HepG2 (cell line): ENCODE measurements at regions not wholly inside any gene's neighbourhood (a gene's known extent, or its start where the extent isn't known, plus 50 kb on each side); places are given as distances from the start of the nearest gene placed in this dataset.
A peak's percentile ranks its signal among the peaks of the same experiment; 100 is the strongest.

Experiments used
- GATAD2A ChIP-seq: IDR thresholded peaks from 2 replicates; pipeline ENCODE4 v1.6.1; 2016
- HNRNPH1 ChIP-seq: fragments of 200-400 bp; formaldehyde crosslinking; optimal IDR thresholded peaks from 2 replicates; pipeline ENCODE3; 2017; ENCODE audit warnings: mild to moderate bottlenecking, low read depth, low read length
- MLLT10 ChIP-seq: sonication (generic); formaldehyde crosslinking; IDR thresholded peaks from 2 replicates; pipeline ENCODE4 v1.4.0; 2020; ENCODE audit warnings: missing genetic modification reagents
- ZBTB2 ChIP-seq: sonication (generic); formaldehyde crosslinking; IDR thresholded peaks from 2 replicates; pipeline ENCODE4 v1.8.0; 2022; ENCODE audit warnings: low read depth, missing genetic modification reagents
- ZNF501 ChIP-seq: sonication (generic); formaldehyde crosslinking; IDR thresholded peaks from 2 replicates; pipeline ENCODE4 v1.5.1; 2020; ENCODE audit warnings: mild to moderate bottlenecking, moderate library complexity, missing genetic modification reagents
- ZNF549 ChIP-seq: sonication (generic); formaldehyde crosslinking; IDR thresholded peaks from 2 replicates; pipeline ENCODE4 v1.5.0; 2020; ENCODE audit warnings: missing genetic modification reagents
- ZNF704 ChIP-seq: sonication (generic); formaldehyde crosslinking; IDR thresholded peaks from 2 replicates; pipeline ENCODE4 v1.8.1; 2023; ENCODE audit warnings: mild to moderate bottlenecking, inconsistent platforms, moderate library complexity, missing genetic modification reagents, borderline replicate concordance
- ZNF878 ChIP-seq: sonication (generic); formaldehyde crosslinking; IDR thresholded peaks from 2 replicates; pipeline ENCODE4 v1.8.1; 2023; ENCODE audit warnings: mild to moderate bottlenecking, missing genetic modification reagents, moderate library complexity
- TF ChIP-seq, protein P1 (sequence below): sonication (generic); formaldehyde crosslinking; IDR thresholded peaks from 2 replicates; pipeline ENCODE4 v1.5.1; 2020; ENCODE audit warnings: mild to moderate bottlenecking, missing genetic modification reagents, borderline replicate concordance
- TF ChIP-seq, protein P2 (sequence below): sonication (generic); formaldehyde crosslinking; IDR thresholded peaks from 2 replicates; pipeline ENCODE4 v1.5.1; 2020; ENCODE audit warnings: missing genetic modification reagents, mild to moderate bottlenecking, borderline replicate concordance
- TF ChIP-seq, protein P3 (sequence below): sonication (generic); formaldehyde crosslinking; IDR thresholded peaks from 2 replicates; pipeline ENCODE4 v1.8.1; 2023; ENCODE audit warnings: mild to moderate bottlenecking, missing genetic modification reagents
- TF ChIP-seq, protein P4 (sequence below): IDR thresholded peaks from 2 replicates; pipeline ENCODE4 v1.6.1; 2018; ENCODE audit warnings: missing genetic modification reagents, mild to moderate bottlenecking, missing compliant biosample characterization

DNA sequence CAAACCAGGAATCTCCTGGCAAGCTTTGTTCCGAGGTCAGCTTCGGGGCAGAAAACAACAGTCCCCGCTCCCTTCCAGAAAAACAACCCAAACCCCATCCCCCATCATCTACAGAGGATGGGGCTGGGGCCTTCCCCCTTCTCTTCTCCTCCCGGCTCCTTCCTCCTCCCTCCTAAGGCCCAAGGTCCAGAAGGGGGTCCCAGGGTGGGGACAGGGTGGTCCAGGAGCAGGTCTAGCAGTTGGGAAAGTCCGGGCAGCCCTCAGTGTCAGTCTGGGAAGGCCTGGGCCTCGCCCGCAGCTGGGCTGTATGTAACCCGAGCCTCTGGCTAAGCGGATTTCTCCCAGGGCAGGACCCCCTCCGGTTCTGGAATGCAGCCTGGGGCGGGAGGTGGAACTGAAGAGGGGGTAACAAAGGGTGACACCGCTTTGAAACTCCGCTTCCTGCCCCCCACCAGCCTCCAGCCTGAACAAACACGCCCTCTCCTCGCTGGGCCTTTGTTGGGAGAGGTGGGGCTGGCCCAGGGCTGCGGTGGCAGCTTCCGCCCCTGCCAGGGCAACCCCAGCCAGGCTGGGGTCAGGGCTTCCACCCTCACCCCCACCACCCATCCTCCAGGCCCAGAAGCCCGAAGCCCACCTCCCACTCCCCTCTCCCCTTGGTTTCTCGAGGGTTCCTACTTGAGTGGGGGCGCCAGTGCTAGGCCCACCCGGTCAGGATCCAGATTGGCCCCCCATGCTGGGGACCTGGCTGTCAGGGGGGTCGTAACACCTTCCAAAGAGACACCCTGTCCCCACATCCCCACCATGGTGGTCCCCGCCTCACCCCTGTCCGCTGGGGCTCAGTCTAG lies 63.5 kb downstream of the C9orf50 start (continued):
- TF ChIP-seq ZBTB2 = no peak
- no peak for TF ChIP-seq MLLT10
- TF ChIP-seq GATAD2A (CRISPR knock-in tag) = peak; percentile 98
- peak; percentile 95 for TF ChIP-seq ZNF878 (CRISPR knock-in tag)
- TF ChIP-seq, protein P1, sequence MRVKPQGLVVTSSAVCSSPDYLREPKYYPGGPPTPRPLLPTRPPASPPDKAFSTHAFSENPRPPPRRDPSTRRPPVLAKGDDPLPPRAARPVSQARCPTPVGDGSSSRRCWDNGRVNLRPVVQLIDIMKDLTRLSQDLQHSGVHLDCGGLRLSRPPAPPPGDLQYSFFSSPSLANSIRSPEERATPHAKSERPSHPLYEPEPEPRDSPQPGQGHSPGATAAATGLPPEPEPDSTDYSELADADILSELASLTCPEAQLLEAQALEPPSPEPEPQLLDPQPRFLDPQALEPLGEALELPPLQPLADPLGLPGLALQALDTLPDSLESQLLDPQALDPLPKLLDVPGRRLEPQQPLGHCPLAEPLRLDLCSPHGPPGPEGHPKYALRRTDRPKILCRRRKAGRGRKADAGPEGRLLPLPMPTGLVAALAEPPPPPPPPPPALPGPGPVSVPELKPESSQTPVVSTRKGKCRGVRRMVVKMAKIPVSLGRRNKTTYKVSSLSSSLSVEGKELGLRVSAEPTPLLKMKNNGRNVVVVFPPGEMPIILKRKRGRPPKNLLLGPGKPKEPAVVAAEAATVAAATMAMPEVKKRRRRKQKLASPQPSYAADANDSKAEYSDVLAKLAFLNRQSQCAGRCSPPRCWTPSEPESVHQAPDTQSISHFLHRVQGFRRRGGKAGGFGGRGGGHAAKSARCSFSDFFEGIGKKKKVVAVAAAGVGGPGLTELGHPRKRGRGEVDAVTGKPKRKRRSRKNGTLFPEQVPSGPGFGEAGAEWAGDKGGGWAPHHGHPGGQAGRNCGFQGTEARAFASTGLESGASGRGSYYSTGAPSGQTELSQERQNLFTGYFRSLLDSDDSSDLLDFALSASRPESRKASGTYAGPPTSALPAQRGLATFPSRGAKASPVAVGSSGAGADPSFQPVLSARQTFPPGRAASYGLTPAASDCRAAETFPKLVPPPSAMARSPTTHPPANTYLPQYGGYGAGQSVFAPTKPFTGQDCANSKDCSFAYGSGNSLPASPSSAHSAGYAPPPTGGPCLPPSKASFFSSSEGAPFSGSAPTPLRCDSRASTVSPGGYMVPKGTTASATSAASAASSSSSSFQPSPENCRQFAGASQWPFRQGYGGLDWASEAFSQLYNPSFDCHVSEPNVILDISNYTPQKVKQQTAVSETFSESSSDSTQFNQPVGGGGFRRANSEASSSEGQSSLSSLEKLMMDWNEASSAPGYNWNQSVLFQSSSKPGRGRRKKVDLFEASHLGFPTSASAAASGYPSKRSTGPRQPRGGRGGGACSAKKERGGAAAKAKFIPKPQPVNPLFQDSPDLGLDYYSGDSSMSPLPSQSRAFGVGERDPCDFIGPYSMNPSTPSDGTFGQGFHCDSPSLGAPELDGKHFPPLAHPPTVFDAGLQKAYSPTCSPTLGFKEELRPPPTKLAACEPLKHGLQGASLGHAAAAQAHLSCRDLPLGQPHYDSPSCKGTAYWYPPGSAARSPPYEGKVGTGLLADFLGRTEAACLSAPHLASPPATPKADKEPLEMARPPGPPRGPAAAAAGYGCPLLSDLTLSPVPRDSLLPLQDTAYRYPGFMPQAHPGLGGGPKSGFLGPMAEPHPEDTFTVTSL (CRISPR knock-in tag) = peak; percentile 94
- no peak for TF ChIP-seq ZNF704 (CRISPR knock-in tag)
- no peak for TF ChIP-seq ZNF549 (CRISPR knock-in tag)
- peak; percentile 25; the same call in 1 of the 2 replicates for TF ChIP-seq ZNF501
- TF ChIP-seq, protein P2, sequence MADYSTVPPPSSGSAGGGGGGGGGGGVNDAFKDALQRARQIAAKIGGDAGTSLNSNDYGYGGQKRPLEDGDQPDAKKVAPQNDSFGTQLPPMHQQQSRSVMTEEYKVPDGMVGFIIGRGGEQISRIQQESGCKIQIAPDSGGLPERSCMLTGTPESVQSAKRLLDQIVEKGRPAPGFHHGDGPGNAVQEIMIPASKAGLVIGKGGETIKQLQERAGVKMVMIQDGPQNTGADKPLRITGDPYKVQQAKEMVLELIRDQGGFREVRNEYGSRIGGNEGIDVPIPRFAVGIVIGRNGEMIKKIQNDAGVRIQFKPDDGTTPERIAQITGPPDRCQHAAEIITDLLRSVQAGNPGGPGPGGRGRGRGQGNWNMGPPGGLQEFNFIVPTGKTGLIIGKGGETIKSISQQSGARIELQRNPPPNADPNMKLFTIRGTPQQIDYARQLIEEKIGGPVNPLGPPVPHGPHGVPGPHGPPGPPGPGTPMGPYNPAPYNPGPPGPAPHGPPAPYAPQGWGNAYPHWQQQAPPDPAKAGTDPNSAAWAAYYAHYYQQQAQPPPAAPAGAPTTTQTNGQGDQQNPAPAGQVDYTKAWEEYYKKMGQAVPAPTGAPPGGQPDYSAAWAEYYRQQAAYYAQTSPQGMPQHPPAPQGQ = no peak; the same call in 1 of the 2 replicates
- peak; percentile 24 for TF ChIP-seq HNRNPH1
- TF ChIP-seq, protein P3, sequence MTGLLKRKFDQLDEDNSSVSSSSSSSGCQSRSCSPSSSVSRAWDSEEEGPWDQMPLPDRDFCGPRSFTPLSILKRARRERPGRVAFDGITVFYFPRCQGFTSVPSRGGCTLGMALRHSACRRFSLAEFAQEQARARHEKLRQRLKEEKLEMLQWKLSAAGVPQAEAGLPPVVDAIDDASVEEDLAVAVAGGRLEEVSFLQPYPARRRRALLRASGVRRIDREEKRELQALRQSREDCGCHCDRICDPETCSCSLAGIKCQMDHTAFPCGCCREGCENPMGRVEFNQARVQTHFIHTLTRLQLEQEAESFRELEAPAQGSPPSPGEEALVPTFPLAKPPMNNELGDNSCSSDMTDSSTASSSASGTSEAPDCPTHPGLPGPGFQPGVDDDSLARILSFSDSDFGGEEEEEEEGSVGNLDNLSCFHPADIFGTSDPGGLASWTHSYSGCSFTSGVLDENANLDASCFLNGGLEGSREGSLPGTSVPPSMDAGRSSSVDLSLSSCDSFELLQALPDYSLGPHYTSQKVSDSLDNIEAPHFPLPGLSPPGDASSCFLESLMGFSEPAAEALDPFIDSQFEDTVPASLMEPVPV = peak; percentile 82; the same call in 1 of the 2 replicates
- TF ChIP-seq, protein P4, sequence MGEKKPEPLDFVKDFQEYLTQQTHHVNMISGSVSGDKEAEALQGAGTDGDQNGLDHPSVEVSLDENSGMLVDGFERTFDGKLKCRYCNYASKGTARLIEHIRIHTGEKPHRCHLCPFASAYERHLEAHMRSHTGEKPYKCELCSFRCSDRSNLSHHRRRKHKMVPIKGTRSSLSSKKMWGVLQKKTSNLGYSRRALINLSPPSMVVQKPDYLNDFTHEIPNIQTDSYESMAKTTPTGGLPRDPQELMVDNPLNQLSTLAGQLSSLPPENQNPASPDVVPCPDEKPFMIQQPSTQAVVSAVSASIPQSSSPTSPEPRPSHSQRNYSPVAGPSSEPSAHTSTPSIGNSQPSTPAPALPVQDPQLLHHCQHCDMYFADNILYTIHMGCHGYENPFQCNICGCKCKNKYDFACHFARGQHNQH (CRISPR knock-in tag) = peak; percentile 93
